GM19395 (cell line): ENCODE measurements at regions not wholly inside any gene's neighbourhood (a gene's known extent, or its start where the extent isn't known, plus 50 kb on each side); places are given as distances from the start of the nearest gene placed in this dataset.
"Not testable (repeated sequence)": the region's sequence is repeated elsewhere in the genome, so short reads cannot be mapped to it uniquely, and the experiment has no call there.

Experiments used
- ATAC-seq: cut with Tn5 transposase; IDR thresholded peaks from one replicate; pipeline ENCODE4 v1.9.1; 2021; ENCODE audit warnings: mild to moderate bottlenecking, moderate library complexity; ENCODE audit not compliant: unreplicated experiment

GRCh38 chr20:47892681-47893080, 107.4 kb upstream of the SULF2 start:
- not testable (repeated sequence) for ATAC-seq

- not testable (repeated sequence) for ATAC-seq
Measured at GRCh38 chr20:47890708-47891107, 105.4 kb upstream of the SULF2 start.

- not testable (repeated sequence) for ATAC-seq
Measured at GRCh38 chr20:47889751-47890150, 104.5 kb upstream of the SULF2 start.

- ATAC-seq: no peak
Measured at GRCh38 chr20:47888351-47888750, 103.1 kb upstream of the SULF2 start.

- ATAC-seq: no peak
Measured at GRCh38 chr20:47887477-47888080, 102.3 kb upstream of the SULF2 start.

- no peak for ATAC-seq
Measured at GRCh38 chr20:47887064-47887463, 101.8 kb upstream of the SULF2 start.

GRCh38 chr20:47886454-47887041, 101.3 kb upstream of the SULF2 start:
- ATAC-seq: no peak

GRCh38 chr20:47885909-47886453, 100.7 kb upstream of the SULF2 start:
- ATAC-seq: no peak

- not testable (repeated sequence) for ATAC-seq
Measured at GRCh38 chr20:47883940-47884339, 98.7 kb upstream of the SULF2 start.

- ATAC-seq: no peak
Measured at GRCh38 chr20:47883186-47883585, 97.9 kb upstream of the SULF2 start.

- ATAC-seq: no peak
Measured at GRCh38 chr20:47879771-47880170, 94.5 kb upstream of the SULF2 start.

- ATAC-seq: no peak
Measured at GRCh38 chr20:47878601-47879027, 93.3 kb upstream of the SULF2 start.

GRCh38 chr20:47876311-47877088, 91.2 kb upstream of the SULF2 start:
- ATAC-seq: no peak

GRCh38 chr20:47875297-47876025, 90.2 kb upstream of the SULF2 start:
- no peak for ATAC-seq

- no peak for ATAC-seq
Measured at GRCh38 chr20:47872341-47872740, 87.1 kb upstream of the SULF2 start.

GRCh38 chr20:47870475-47870874, 85.2 kb upstream of the SULF2 start:
- ATAC-seq: no peak

GRCh38 chr20:47868744-47869143, 83.5 kb upstream of the SULF2 start:
- ATAC-seq: no peak

GRCh38 chr20:47868236-47868635, 83.0 kb upstream of the SULF2 start:
- ATAC-seq: no peak

GRCh38 chr20:47867831-47868230, 82.5 kb upstream of the SULF2 start:
- ATAC-seq: no peak

- no peak for ATAC-seq
Measured at GRCh38 chr20:47866480-47866879, 81.2 kb upstream of the SULF2 start.

GRCh38 chr20:47865912-47866311, 80.6 kb upstream of the SULF2 start:
- no peak for ATAC-seq
